Activated CD4-positive, alpha-beta T cell treated with anti-CD3 and anti-CD28 coated beads, Interleukin-10, Interleukin-2, amounts not matched to agents 100 ng/mL and 50 ng/mL, durations not matched to agents 16 hours and 8 hours (primary cell): ENCODE measurements at regions not wholly inside any gene's neighbourhood (a gene's known extent, or its start where the extent isn't known, plus 50 kb on each side); places are given as distances from the start of the nearest gene placed in this dataset.
"Not testable (repeated sequence)": the region's sequence is repeated elsewhere in the genome, so short reads cannot be mapped to it uniquely, and the experiment has no call there.

ENCODE experiments used
- DNase-seq: peaks from one replicate; pipeline ENCODE4 v3.0.0-alpha.2; 2020

GRCh38 chr6:49274809-49275769 is 188.0 kb downstream of the MMUT start:
- not testable (repeated sequence) for DNase-seq

GRCh38 chr6:49269190-49269589 is 193.9 kb downstream of the MMUT start:
- no peak for DNase-seq

- DNase-seq, result no peak
Measured at GRCh38 chr6:49264909-49265308, 198.1 kb downstream of the MMUT start.

- DNase-seq, result no peak
Measured at GRCh38 chr6:49264496-49264895, 198.6 kb downstream of the MMUT start.

GRCh38 chr6:49257549-49257948 is 205.5 kb downstream of the MMUT start:
- no peak for DNase-seq

GRCh38 chr6:49255335-49255734 is 207.7 kb downstream of the MMUT start:
- DNase-seq, result no peak

GRCh38 chr6:49252901-49253300 is 210.2 kb downstream of the MMUT start:
- DNase-seq, result no peak

GRCh38 chr6:49233483-49233882 is 229.6 kb downstream of the MMUT start:
- DNase-seq, result no peak

- DNase-seq, result no peak
Measured at GRCh38 chr6:49225471-49225870, 237.6 kb downstream of the MMUT start.

- DNase-seq, result no peak
Measured at GRCh38 chr6:49220293-49220692, 242.8 kb downstream of the MMUT start.

GRCh38 chr6:49205526-49205925 is 257.5 kb downstream of the MMUT start:
- no peak for DNase-seq

- DNase-seq, result no peak
Measured at GRCh38 chr6:49202924-49203536, 260.0 kb downstream of the MMUT start.

- no peak for DNase-seq
Measured at GRCh38 chr6:49198015-49198414, 265.0 kb downstream of the MMUT start.

- DNase-seq, result not testable (repeated sequence)
Measured at GRCh38 chr6:49162379-49162778, 300.7 kb downstream of the MMUT start.

GRCh38 chr6:49155316-49155715 is 307.7 kb downstream of the MMUT start:
- no peak for DNase-seq

GRCh38 chr6:49151957-49152356 is 311.1 kb downstream of the MMUT start:
- no peak for DNase-seq

GRCh38 chr6:49151461-49151860 is 311.6 kb downstream of the MMUT start:
- no peak for DNase-seq

GRCh38 chr6:49151033-49151432 is 312.0 kb downstream of the MMUT start:
- no peak for DNase-seq

- DNase-seq, result no peak
Measured at GRCh38 chr6:49145280-49145679, 317.8 kb downstream of the MMUT start.

- DNase-seq, result no peak
Measured at GRCh38 chr6:49142421-49143151, 320.5 kb downstream of the MMUT start.

GRCh38 chr6:49121970-49122369 is 341.1 kb downstream of the MMUT start:
- no peak for DNase-seq

GRCh38 chr6:49118478-49118877 is 344.6 kb downstream of the MMUT start:
- no peak for DNase-seq

- no peak for DNase-seq
Measured at GRCh38 chr6:49110916-49111315, 352.1 kb downstream of the MMUT start.

GRCh38 chr6:49097664-49098063 is 365.4 kb downstream of the MMUT start:
- not testable (repeated sequence) for DNase-seq
